NCI-H226 (cell line): ENCODE measurements at regions not wholly inside any gene's neighbourhood (a gene's known extent, or its start where the extent isn't known, plus 50 kb on each side); places are given as distances from the start of the nearest gene placed in this dataset.

ENCODE experiments used
- DNase-seq: peaks from one replicate; pipeline ENCODE4 v3.0.0-alpha.2; 2015

GRCh38 chr3:46112984-46113383 lies 85.7 kb upstream of the XCR1 start:
- no peak for DNase-seq

GRCh38 chr3:46112296-46112695 lies 85.0 kb upstream of the XCR1 start:
- peak; percentile 56 for DNase-seq

- DNase-seq: peak; percentile 88
Observed at GRCh38 chr3:46110701-46111493, 83.6 kb upstream of the XCR1 start.

GRCh38 chr3:46107682-46108081 lies 80.4 kb upstream of the XCR1 start:
- no peak for DNase-seq

DNA sequence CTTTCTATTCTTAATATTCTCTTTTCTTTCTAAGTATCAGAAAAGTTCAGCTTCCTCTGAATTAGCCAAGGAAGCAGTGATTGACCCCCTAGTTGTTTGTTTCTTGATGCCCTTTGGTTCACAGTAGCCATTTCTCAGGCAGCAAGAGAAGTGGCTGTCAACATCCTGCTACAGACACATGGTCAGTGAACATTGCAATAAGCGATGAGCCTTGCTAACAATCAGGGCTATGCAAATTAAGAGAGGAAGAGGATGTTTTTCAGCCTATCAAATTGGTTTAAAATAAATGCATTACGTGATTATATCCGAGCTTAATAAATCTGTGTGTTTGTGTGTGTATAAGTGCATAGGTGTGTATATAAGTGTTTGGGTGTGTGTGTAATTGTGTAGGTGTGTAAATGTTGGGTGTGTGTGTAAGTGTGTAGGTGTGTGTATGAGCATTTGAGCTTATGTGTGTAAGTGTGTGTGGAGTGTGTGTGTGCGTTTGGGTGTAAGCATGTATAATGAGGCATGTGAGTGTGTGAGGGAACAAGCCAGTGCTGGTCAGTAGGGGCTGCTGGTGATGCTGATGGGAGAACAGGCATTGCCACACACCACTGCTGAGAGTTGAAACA lies 78.1 kb upstream of the XCR1 start:
- DNase-seq: no peak

DNA sequence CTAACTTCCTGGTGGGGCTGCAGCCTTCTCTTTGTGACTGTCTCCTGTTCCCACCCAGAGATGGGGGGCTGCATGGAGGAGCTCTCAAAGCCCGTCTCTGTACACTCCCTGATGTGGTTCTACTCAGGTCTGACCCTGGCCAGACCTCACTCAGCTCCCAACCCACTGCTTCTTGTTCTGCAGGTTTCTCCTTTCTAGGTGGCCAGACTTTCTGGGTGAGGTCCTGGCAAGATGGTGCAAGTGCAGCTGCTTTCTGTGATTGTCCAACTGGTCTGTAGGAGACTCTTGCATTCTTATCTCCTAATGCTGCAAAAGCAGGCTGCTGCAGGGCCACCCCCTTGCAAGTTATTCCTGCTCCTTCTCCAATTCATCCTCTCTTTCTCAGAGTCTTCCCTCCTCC lies 77.4 kb upstream of the XCR1 start:
- DNase-seq: no peak

DNA sequence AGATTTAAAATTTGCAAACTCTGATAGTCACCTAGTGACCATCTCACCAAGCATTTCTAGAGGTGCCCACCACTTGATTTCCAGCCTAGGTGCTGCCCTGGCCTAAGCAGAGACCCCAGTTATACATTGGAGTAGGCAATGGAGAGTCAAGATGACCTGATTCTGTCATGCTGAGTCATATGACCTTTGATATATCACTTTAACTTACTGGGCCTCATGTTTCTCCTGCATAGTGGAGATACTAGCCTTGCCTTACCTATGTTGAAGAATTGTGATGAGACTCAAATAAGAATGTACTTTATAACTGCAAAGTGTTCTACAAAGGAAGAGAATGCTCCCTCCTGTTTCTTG lies 75.5 kb upstream of the XCR1 start:
- no peak for DNase-seq

GRCh38 chr3:46102059-46102779 lies 74.9 kb upstream of the XCR1 start:
- DNase-seq: no peak

DNA sequence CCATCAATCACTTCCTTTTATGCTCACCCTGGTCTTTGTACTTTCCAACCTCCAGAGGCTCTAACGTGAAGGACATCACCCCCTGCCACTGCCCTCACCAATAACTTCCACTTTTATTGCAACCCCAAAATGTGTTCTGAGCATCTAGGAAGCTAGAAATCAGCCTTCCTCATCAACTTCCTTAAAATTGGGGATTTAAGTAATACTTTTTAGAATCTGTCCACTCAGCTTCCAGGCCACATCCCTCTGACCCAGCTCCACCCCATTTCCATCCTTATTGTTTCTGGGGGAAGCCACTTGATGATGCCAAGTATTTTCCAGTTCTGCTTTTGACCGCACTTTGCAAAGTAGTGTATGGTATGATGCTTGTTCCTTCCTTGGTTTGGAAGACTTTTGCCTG lies 73.5 kb upstream of the XCR1 start:
- no peak for DNase-seq

DNA sequence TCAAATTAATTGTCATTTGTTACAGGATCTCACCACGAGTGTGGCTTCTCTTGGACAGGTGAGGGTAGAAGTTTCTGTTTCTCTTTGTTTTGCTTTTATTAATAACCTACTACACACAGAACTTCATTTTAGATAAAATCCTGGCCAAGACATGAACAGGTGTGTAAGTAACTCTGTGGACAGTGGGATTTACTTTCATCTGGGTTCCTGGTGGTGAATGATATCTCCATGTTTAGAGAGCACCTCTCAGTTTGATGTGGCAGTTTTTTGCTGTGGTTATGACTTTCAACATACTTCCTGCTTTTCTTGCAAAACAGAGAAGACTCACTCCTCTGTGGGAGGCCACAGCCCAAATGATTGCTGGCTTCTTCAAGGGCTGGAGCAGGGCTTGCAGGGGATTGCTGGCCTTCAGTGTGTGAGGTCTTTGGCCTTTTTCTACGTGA lies 71.1 kb upstream of the XCR1 start:
- DNase-seq: peak; percentile 60

DNA sequence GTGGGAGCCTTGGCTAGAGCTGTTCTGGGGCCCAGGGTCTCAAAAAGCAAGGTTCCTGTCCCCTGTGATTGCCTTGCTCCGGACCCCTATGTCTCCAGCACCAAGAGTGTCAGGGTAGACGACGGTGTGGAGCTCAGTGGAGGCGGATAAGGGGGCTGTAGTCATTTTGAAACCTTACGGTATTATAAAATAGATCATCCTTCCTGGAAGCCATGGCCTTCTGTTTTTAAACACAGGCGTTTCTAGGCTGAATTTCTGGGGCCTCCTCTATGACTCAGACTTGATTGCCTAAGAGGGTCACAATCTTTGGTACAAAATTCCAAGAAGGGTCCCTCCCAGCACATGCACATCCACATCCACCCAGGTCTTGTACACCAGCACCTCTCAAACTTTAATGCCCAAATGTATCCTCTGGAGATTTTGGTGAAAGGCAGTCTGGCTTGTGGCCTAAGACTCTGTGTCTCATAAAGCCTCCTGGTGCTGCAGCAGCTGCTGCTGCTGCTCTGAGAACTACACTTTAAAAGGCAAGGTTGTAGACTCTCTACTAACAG lies 70.5 kb upstream of the XCR1 start:
- no peak for DNase-seq

- DNase-seq: no peak
Observed at GRCh38 chr3:46096781-46097180, 69.5 kb upstream of the XCR1 start.

DNA sequence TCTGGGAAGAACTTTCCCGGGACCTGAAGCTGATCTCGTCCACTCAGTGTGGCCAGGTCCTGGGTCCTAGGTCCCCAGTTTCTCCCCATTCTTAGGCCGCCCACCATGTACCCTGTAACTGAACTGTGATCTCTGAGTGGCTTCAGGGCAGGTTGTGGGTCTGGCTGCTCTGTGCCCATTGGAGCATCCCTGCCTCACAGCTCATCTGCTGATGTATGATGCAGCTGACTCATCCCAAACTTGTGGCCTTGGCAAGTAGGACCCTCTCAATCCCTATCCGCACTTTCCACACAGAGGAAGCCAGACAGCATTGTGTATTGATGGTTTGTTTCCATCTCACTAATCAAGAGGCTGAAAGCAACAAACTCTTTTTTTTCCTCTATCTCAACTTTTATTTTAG lies 69.1 kb upstream of the XCR1 start:
- DNase-seq: no peak

- DNase-seq: no peak
Observed at GRCh38 chr3:46095307-46095706, 68.0 kb upstream of the XCR1 start.

- DNase-seq: no peak
Observed at GRCh38 chr3:46094506-46094905, 67.2 kb upstream of the XCR1 start.

DNA sequence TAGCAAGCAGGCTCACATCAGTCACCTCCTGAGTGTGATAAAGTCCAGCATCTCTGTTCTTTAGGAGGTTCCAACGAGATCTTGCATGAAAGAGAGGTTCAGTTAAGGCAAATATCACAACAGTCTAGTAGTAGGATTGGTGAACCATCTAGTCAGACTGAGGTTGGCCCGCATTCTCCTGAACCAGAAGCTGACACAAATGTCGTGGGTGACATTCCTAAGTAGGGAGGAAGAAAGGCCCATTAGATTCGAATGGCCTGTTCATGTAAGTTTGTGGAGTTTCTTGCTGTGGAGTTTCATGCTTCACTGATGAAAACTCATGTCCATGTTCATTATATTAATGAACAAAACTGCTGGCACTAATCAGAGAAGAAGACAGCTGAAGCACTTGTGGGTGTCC lies 66.7 kb upstream of the XCR1 start:
- no peak for DNase-seq

DNA sequence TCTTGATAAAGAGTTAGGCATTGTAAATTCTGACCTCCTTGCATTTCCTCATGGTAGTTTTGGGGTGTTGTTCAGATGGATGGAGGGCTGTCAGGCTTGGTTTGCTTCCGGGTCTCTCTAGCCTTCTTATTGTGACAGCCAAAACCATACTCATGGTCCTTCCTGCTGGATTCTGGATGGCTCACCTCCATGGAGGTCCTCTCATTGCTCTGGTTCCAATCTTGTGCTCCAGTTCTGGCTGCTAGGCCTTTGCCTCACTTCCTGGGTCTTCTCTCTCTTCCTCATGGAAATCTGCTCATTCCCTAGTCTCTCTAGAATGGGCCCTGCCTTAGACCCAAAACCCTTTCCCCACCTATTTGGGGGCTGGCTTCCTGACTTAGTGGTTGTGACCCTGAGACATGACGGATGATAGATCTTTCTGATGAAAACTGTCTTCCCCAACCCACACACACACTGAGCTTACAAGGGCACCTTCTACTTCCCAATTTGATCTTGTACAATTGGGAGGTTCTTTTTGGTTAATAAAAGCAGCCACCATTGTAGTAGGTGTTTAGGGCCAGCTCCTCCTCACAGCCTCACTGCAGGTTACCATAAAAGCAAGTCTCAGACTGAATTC lies 66.2 kb upstream of the XCR1 start:
- no peak for DNase-seq

GRCh38 chr3:46092702-46093080 lies 65.4 kb upstream of the XCR1 start:
- no peak for DNase-seq

GRCh38 chr3:46091741-46092701 lies 64.7 kb upstream of the XCR1 start:
- DNase-seq: no peak

DNA sequence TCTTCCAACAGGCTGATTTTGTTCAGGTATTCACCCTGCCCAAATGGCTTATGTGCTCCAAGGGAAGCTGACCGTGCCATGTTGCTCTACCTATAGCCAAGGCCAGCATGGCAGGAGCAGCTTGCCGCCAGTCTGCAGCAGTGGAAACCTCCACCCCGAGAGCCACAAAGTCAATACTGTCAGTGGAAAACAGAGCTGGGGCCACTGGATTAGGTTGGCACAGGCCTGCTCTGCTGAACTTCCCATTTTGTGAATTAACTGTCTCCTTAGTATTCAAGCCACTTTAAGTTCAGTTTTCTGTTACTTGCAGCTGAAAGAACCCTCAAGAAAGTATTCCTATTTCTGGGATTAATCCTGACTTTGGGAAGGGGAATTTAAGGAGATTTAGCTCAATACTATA lies 63.8 kb upstream of the XCR1 start:
- DNase-seq: no peak

DNA sequence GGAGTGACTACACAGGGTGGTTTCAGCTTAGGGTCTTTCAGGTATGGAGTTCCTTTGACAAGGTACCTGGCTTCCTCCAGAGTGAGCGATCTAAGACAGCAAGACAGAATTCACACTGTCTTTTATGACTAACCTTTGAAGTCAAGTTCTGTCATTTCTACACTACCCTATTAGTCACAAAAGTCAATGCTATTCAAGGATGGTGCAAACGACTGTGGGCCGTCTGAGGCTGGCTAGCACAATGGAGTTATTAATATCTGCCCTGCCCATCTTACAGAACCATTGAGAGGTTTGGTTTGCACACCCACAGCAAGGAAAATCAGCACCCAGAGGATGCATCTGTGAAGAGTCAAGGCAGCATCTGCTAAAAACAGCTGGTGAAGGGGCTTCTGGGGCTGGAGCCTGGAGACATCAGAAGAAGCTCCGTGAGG lies 62.9 kb upstream of the XCR1 start:
- DNase-seq: no peak
